ENCODE measurements at regions not wholly inside any gene's neighbourhood (a gene's known extent, or its start where the extent isn't known, plus 50 kb on each side); places are given as distances from the start of the nearest gene placed in this dataset.

- CTCF ChIA-PET, result no interaction called here
- no peaks in the 10 kb centered on the region for H3K27me3 ChIP-seq (ENCODE audit: control insufficient read depth in 2 of 2, insufficient read depth in 2 of 2, low read length in 2 of 2)
- no peak for DNase-seq
- H3K27me3 Mint-ChIP-seq, result peaks cover 0 to 12% (median 5%) of the 10 kb centered on the region in 5 donors
- intact Hi-C loops (cut with micrococcal nuclease), result no loop called here
- H3K4me1 Mint-ChIP-seq, result peaks cover 0 to 9% (median 0%) of the 10 kb centered on the region in 7 donors
- H3K9me3 Mint-ChIP-seq, result peaks cover 0 to 4% (median 0%) of the 10 kb centered on the region in 11 donors
- H3K36me3 ChIP-seq (ENCODE audit: control insufficient read depth in 2 of 3, insufficient read depth in 3 of 3, low read length in 3 of 3), result no peaks in the 10 kb centered on the region
- ATAC-seq, result no peak
- no peak overlapping the region for H3K4me3 Mint-ChIP-seq
- H3K27ac ChIP-seq (ENCODE audit: low read depth, low read length), result no peak overlapping the region
- H3K36me3 Mint-ChIP-seq, result no peaks in the 10 kb centered on the region
- peak overlapping the region in 1 of 9 donors; percentile 21 for H3K27ac Mint-ChIP-seq
- H3K4me3 ChIP-seq (ENCODE audit: low read length), result no peak overlapping the region
- no peaks in the 10 kb centered on the region for H3K9me3 ChIP-seq (ENCODE audit: control insufficient read depth in 2 of 3, low read length in 3 of 3)
- H3K4me1 ChIP-seq (ENCODE audit: control insufficient read depth in 2 of 2, insufficient read depth in 2 of 2, low read length in 2 of 2), result no peaks in the 10 kb centered on the region
- POLR2A ChIA-PET, result no interaction called here
Measured at GRCh38 chr6:170212956-170213636, 77.8 kb downstream of the DLL1 start.

- Mint-ChIP-seq H3K9me3 (peaks cover 0 to 4% (median 0%) of the 10 kb centered on the region in 11 donors), H3K4me3 (no peak overlapping the region), H3K4me1 (peaks cover 0 to 9% (median 0%) of the 10 kb centered on the region in 7 donors), H3K27me3 (peaks cover 0 to 12% (median 5%) of the 10 kb centered on the region in 5 donors), H3K27ac (no peak overlapping the region), H3K36me3 (no peaks in the 10 kb centered on the region)
- ChIA-PET POLR2A (no interaction called here), CTCF (interaction anchor here (0.6 kb wide), 1 partner anchor 317 kb away, joined by 3 read pairs; no protein-coding TSS in a partner anchor)
- Histone ChIP-seq H3K9me3 (ENCODE audit: control insufficient read depth in 2 of 3, low read length in 3 of 3) (no peaks in the 10 kb centered on the region), H3K27ac (ENCODE audit: low read depth, low read length) (no peak overlapping the region), H3K27me3 (ENCODE audit: control insufficient read depth in 2 of 2, insufficient read depth in 2 of 2, low read length in 2 of 2) (no peaks in the 10 kb centered on the region), H3K36me3 (ENCODE audit: control insufficient read depth in 2 of 3, insufficient read depth in 3 of 3, low read length in 3 of 3) (no peaks in the 10 kb centered on the region), H3K4me1 (ENCODE audit: control insufficient read depth in 2 of 2, insufficient read depth in 2 of 2, low read length in 2 of 2) (no peaks in the 10 kb centered on the region), H3K4me3 (ENCODE audit: low read length) (no peak overlapping the region)
- intact Hi-C loops (cut with micrococcal nuclease), result no loop called here
- ATAC-seq, result no peak
- DNase-seq, result peak in 1 of 9 donors; percentile 9
Measured at GRCh38 chr6:170212051-170212756, 78.7 kb downstream of the DLL1 start.

DNA sequence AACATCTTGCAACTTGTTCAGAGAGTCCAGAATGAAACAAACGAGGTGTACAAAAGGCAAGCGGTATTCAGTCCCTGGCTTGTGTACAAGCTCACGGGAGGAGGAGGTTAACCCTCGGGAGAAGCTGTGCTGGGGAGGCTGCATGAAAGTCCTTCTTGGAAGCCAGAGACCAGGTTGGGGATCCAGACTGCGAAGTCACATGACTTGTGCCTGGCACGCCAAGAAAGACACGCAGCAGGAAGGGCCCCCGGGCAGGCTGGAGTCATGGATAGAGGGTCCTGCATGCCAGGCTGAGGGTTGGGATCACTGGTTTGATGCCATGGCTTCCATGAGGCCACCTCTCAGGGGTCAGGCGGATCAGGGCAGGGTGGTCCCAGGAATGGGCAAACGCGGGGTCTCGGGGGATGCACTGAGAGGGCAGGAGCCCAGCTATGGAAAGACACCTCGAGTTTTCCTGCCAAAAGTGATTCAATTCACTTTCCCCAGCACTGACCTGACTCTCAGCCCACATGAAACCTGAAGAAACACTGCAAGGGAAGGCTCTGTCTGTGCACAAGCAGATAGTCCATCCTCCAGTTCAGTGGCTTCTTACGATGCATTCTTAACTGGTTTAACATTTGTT is 79.4 kb downstream of the DLL1 start:
- no peaks in the 10 kb centered on the region for H3K4me1 ChIP-seq (ENCODE audit: control insufficient read depth in 2 of 2, insufficient read depth in 2 of 2, low read length in 2 of 2)
- H3K27ac Mint-ChIP-seq, result no peak overlapping the region
- DNase-seq (peak in 1 of 9 donors; percentile 4), ATAC-seq (no peak)
- H3K9me3 Mint-ChIP-seq, result peaks cover 0 to 4% (median 0%) of the 10 kb centered on the region in 11 donors
- no peaks in the 10 kb centered on the region for H3K9me3 ChIP-seq (ENCODE audit: control insufficient read depth in 2 of 3, low read length in 3 of 3)
- no peaks in the 10 kb centered on the region for H3K27me3 ChIP-seq (ENCODE audit: control insufficient read depth in 2 of 2, insufficient read depth in 2 of 2, low read length in 2 of 2)
- ChIA-PET CTCF (no interaction called here), POLR2A (no interaction called here)
- H3K4me3 Mint-ChIP-seq, result no peak overlapping the region
- H3K4me3 ChIP-seq (ENCODE audit: low read length), result no peak overlapping the region
- intact Hi-C loops (cut with micrococcal nuclease), result no loop called here
- peaks cover 0 to 9% (median 0%) of the 10 kb centered on the region in 7 donors for H3K4me1 Mint-ChIP-seq
- no peaks in the 10 kb centered on the region for H3K36me3 ChIP-seq (ENCODE audit: control insufficient read depth in 2 of 3, insufficient read depth in 3 of 3, low read length in 3 of 3)
- H3K27ac ChIP-seq (ENCODE audit: low read depth, low read length), result no peak overlapping the region
- H3K36me3 Mint-ChIP-seq, result no peaks in the 10 kb centered on the region
- H3K27me3 Mint-ChIP-seq, result peaks cover 0 to 12% (median 5%) of the 10 kb centered on the region in 5 donors

- intact Hi-C loops (cut with micrococcal nuclease), result no loop called here
- H3K9me3 Mint-ChIP-seq, result peaks cover 0 to 10% (median 0%) of the 10 kb centered on the region in 11 donors
- ChIA-PET CTCF (no interaction called here), POLR2A (no interaction called here)
- H3K4me3 ChIP-seq (ENCODE audit: low read length), result no peak overlapping the region
- no peaks in the 10 kb centered on the region for H3K9me3 ChIP-seq (ENCODE audit: control insufficient read depth in 2 of 3, low read length in 3 of 3)
- peaks cover 0 to 12% (median 5%) of the 10 kb centered on the region in 5 donors for H3K27me3 Mint-ChIP-seq
- H3K27ac Mint-ChIP-seq, result no peak overlapping the region
- no peaks in the 10 kb centered on the region for H3K36me3 ChIP-seq (ENCODE audit: control insufficient read depth in 2 of 3, insufficient read depth in 3 of 3, low read length in 3 of 3)
- no peak overlapping the region for H3K27ac ChIP-seq (ENCODE audit: low read depth, low read length)
- DNase-seq, result peak in 1 of 9 donors; percentile 16
- ATAC-seq, result no peak
- no peaks in the 10 kb centered on the region for H3K27me3 ChIP-seq (ENCODE audit: control insufficient read depth in 2 of 2, insufficient read depth in 2 of 2, low read length in 2 of 2)
- no peak overlapping the region for H3K4me3 Mint-ChIP-seq
- H3K4me1 Mint-ChIP-seq, result peaks cover 0 to 9% (median 0%) of the 10 kb centered on the region in 7 donors
- no peaks in the 10 kb centered on the region for H3K4me1 ChIP-seq (ENCODE audit: control insufficient read depth in 2 of 2, insufficient read depth in 2 of 2, low read length in 2 of 2)
- H3K36me3 Mint-ChIP-seq, result peaks cover 0 to 4% (median 0%) of the 10 kb centered on the region in 5 donors
Measured at GRCh38 chr6:170210651-170211403, 80.1 kb downstream of the DLL1 start.

DNA sequence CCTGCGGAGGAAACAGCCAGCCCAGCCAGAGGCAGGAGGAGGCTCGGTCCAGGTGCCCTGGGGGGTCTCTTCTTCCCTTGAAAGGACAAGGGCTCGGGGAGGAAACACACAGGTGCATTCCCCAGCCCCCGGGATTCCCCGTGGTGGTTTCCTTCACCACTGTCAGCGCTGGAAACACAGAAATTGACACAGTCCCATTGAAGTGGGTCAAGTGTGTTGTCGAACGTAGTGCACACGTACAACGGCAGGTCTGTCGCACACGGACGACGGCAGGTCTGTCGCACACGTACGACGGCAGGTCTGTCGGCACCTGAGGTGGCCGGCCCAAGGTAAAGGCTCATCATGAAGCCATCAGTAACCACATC is 80.9 kb downstream of the DLL1 start:
- intact Hi-C loops (cut with micrococcal nuclease), result no loop called here
- H3K4me3 ChIP-seq (ENCODE audit: low read length), result no peak overlapping the region
- peaks cover 0 to 14% (median 0%) of the 10 kb centered on the region in 11 donors for H3K9me3 Mint-ChIP-seq
- no peaks in the 10 kb centered on the region for H3K4me1 ChIP-seq (ENCODE audit: control insufficient read depth in 2 of 2, insufficient read depth in 2 of 2, low read length in 2 of 2)
- peaks cover 0 to 9% (median 0%) of the 10 kb centered on the region in 7 donors for H3K4me1 Mint-ChIP-seq
- DNase-seq, result peak in 1 of 9 donors; percentile 15
- peaks cover 0 to 4% (median 0%) of the 10 kb centered on the region in 5 donors for H3K36me3 Mint-ChIP-seq
- H3K9me3 ChIP-seq (ENCODE audit: control insufficient read depth in 2 of 3, low read length in 3 of 3), result no peaks in the 10 kb centered on the region
- peak; percentile 26 for ATAC-seq
- CTCF ChIA-PET, result no interaction called here
- no peaks in the 10 kb centered on the region for H3K36me3 ChIP-seq (ENCODE audit: control insufficient read depth in 2 of 3, insufficient read depth in 3 of 3, low read length in 3 of 3)
- H3K27ac Mint-ChIP-seq, result no peak overlapping the region
- no peak overlapping the region for H3K27ac ChIP-seq (ENCODE audit: low read depth, low read length)
- POLR2A ChIA-PET, result no interaction called here
- no peak overlapping the region for H3K4me3 Mint-ChIP-seq
- H3K27me3 ChIP-seq (ENCODE audit: control insufficient read depth in 2 of 2, insufficient read depth in 2 of 2, low read length in 2 of 2), result no peaks in the 10 kb centered on the region
- H3K27me3 Mint-ChIP-seq, result peaks cover 0 to 12% (median 5%) of the 10 kb centered on the region in 5 donors

GRCh38 chr6:170209354-170210025 is 81.4 kb downstream of the DLL1 start:
- peaks cover 0 to 4% (median 0%) of the 10 kb centered on the region in 5 donors for H3K36me3 Mint-ChIP-seq
- no peak overlapping the region for H3K4me3 Mint-ChIP-seq
- POLR2A ChIA-PET, result no interaction called here
- peaks cover 0 to 9% (median 0%) of the 10 kb centered on the region in 7 donors for H3K4me1 Mint-ChIP-seq
- Histone ChIP-seq H3K27me3 (ENCODE audit: control insufficient read depth in 2 of 2, insufficient read depth in 2 of 2, low read length in 2 of 2) (no peaks in the 10 kb centered on the region), H3K4me1 (ENCODE audit: control insufficient read depth in 2 of 2, insufficient read depth in 2 of 2, low read length in 2 of 2) (no peaks in the 10 kb centered on the region), H3K4me3 (ENCODE audit: low read length) (no peak overlapping the region), H3K36me3 (ENCODE audit: control insufficient read depth in 2 of 3, insufficient read depth in 3 of 3, low read length in 3 of 3) (no peaks in the 10 kb centered on the region), H3K9me3 (ENCODE audit: control insufficient read depth in 2 of 3, low read length in 3 of 3) (no peaks in the 10 kb centered on the region), H3K27ac (ENCODE audit: low read depth, low read length) (no peak overlapping the region)
- no peak for ATAC-seq
- intact Hi-C loops (cut with micrococcal nuclease), result no loop called here
- H3K27me3 Mint-ChIP-seq, result peaks cover 0 to 12% (median 5%) of the 10 kb centered on the region in 5 donors
- peaks cover 0 to 16% (median 0%) of the 10 kb centered on the region in 11 donors for H3K9me3 Mint-ChIP-seq
- peak in 1 of 9 donors; percentile 15 for DNase-seq
- CTCF ChIA-PET, result no interaction called here
- no peak overlapping the region for H3K27ac Mint-ChIP-seq

Measured in naive thymus-derived CD4-positive, alpha-beta T cell (primary cell).